ENCODE measurements at regions not wholly inside any gene's neighbourhood (a gene's known extent, or its start where the extent isn't known, plus 50 kb on each side); places are given as distances from the start of the nearest gene placed in this dataset.
"Not testable (repeated sequence)": the region's sequence is repeated elsewhere in the genome, so short reads cannot be mapped to it uniquely, and the experiment has no call there.

DNA sequence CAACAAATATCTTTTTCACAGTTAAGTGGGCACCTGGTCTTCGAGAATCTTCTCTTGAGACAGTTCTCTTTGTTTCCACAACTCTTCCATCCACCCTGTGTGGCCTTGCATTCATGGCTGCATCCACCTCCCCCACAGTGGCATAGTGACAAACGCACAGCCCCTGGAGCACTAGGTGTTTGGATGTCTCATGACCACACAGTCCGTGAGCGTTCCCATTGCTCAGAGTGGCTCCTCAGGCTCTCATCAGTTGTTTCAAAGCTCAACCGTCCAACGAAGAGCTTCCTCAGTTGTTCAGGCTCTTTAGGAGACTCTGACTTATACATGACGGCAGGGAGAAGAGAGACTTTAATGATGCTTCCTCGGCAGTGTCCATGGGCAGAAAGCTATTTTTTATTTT lies 191.6 kb downstream of the CDRT15L2 start:
- DNase-seq (ENCODE audit: low spot score), result no peak

DNA sequence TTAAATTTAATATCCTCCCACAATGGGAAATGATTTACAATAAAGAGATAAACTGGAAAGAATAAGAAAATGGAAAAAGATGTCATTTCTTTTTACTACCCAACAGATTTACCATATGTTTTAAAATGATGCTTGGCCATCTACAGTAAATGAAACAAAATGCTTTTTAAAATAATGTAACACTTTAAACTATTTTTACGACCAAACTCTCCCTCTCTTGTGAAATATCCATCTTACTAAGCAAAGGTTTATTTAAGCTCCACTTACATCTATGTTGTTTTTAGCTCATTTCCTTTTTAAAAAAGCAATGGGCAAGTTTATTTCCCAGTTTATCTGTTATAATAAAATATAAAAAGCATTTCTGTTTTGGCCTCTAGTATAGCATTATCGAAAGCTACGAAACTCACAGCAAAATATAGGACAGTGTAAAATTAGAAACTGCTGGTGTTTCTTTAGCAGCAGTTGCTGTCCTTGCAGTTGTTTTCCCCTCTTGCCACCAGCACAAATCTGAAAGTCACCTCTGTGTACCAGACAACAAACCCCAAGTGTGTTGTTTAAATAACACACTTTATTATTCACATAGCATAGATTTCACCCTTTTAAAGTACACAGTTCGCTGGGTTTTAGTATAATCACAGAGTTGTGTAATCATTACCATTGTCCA lies 195.1 kb downstream of the CDRT15L2 start:
- DNase-seq (ENCODE audit: low spot score), result no peak

GRCh38 chr17:20775331-20775730 lies 195.8 kb downstream of the CDRT15L2 start:
- DNase-seq (ENCODE audit: low spot score), result no peak

- DNase-seq (ENCODE audit: low spot score), result no peak
Observed at GRCh38 chr17:20779521-20779920, 200.0 kb downstream of the CDRT15L2 start.

- DNase-seq (ENCODE audit: low spot score), result no peak
Observed at GRCh38 chr17:20781260-20781659, 201.7 kb downstream of the CDRT15L2 start.

DNA sequence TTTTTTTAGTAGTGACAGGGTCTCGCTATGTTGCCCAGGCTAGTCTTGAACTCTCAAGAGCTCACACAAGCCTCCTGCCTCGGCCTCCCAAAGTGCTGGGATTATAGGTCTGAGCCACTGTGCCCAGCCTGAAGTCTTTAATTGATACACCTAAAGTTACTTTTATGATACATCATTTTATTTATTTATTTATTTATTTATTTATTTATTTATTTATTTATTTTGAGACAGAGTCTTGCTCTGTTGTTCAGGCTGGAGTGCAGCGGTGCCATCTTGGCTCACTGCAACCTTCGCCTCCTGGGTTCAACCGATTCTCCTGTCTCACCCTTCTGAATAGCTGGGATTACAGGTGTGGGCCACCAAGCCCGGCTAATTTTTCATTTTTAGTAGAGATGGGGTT lies 202.3 kb downstream of the CDRT15L2 start:
- DNase-seq (ENCODE audit: low spot score), result not testable (repeated sequence)

GRCh38 chr17:20783091-20783490 lies 203.6 kb downstream of the CDRT15L2 start:
- DNase-seq (ENCODE audit: low spot score), result no peak

- no peak for DNase-seq (ENCODE audit: low spot score)
Observed at GRCh38 chr17:20784100-20784665, 204.7 kb downstream of the CDRT15L2 start.

DNA sequence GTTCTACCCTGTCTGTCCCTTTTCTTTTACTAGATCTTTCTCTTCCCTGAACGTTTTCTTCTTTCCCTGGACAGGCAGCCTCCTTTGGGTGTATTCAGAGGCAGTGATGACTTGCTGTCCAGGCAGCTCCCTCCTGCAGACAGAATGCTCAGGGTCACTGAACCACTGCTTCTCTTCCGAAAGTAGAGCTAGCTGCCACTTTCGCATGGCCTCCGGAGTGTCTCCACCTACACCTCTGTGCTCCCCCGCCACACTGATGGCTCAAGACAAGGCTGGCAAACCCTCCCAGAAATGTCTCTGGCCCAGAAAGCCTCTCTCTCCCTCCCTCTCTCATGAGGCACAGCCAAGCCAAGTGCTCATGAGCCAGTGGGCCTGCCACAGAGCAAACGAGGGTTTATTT lies 207.8 kb downstream of the CDRT15L2 start:
- DNase-seq (ENCODE audit: low spot score), result no peak

DNA sequence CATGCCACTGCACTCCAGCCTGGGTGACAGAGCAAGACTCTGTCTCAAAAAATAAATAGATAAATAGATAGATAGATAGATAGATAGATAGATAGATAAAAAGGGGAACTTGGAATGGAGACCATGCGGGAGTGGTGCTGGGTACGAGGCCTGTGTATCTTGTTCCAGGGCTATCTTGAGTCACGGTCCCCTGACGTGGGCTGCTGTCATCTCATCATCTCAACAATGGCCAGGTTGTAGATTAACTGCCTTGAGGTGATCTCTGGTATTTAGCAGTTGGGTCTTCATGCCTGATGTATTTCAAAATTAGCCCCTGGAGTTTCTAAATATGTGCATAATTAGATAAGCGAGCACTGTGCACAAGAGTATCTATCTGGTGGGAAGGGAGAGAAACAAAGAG lies 212.1 kb downstream of the CDRT15L2 start:
- no peak for DNase-seq (ENCODE audit: low spot score)

DNA sequence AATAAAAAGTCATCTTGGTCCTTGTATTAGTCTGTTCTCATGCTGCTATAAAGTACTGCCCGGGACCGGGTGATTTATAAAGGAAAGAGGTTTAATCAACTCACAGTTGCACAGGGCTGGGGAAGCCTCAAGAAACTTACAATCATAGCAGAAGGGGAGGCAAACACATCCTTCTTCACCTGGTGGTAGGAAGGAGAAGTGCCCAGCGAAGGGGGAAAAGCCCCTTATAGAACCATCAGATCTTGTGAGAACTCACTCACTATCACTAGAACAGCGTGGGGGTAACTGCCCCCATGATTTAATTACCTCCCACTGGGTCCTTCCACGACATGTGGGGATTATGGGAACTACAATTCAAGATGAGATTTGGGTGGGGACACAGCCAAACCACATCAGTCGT lies 215.0 kb downstream of the CDRT15L2 start:
- DNase-seq (ENCODE audit: low spot score), result not testable (repeated sequence)

GRCh38 chr17:20797292-20797691 lies 217.8 kb downstream of the CDRT15L2 start:
- DNase-seq (ENCODE audit: low spot score), result no peak

GRCh38 chr17:20800146-20800545 lies 220.6 kb downstream of the CDRT15L2 start:
- no peak for DNase-seq (ENCODE audit: low spot score)

- DNase-seq (ENCODE audit: low spot score), result no peak
Observed at GRCh38 chr17:20805751-20806150, 226.2 kb downstream of the CDRT15L2 start.

DNA sequence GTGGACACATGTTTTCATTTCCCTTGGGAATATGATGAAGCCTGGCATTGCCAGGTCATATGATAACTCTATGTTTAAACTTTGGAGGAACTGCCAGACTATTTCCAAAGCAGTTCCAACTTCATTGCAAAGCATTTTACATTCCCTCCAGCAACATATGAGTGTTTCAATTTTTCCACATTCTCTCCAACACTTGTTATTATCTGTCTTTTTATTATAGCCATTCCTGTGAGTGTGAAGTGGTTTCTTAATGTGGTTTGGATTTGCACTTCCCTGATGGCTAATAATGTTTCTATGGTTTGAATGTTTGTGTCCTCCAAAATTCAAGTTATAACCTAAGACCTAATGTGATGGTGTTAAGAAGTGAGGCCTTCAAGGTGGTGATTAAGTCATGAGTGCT lies 228.0 kb downstream of the CDRT15L2 start:
- not testable (repeated sequence) for DNase-seq (ENCODE audit: low spot score)

- not testable (repeated sequence) for DNase-seq (ENCODE audit: low spot score)
Observed at GRCh38 chr17:20815410-20815809, 227.4 kb downstream of the USP22 start.

DNA sequence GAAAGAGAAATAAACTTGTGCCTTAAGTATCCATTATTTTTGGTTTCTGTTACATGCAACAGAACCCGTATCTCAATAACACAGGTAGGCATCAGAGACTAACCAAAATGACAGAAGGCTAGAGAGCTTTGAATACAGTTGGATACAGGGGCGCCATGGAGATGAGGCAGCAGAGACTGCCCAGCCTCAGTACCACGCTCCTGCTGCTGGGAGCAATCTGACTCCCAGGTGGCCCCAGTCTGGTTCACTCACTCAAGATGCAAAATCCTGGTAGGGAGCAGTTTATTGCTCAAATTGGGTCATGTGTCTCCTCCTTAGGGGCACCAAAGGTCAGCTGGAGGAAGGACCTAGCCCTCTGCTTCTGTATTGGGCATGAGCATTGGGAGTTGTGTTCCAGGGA lies 218.9 kb downstream of the USP22 start:
- no peak for DNase-seq (ENCODE audit: low spot score)

GRCh38 chr17:20825539-20825938 lies 217.3 kb downstream of the USP22 start:
- no peak for DNase-seq (ENCODE audit: low spot score)

- DNase-seq (ENCODE audit: low spot score), result not testable (repeated sequence)
Observed at GRCh38 chr17:20840453-20840852, 202.4 kb downstream of the USP22 start.

DNA sequence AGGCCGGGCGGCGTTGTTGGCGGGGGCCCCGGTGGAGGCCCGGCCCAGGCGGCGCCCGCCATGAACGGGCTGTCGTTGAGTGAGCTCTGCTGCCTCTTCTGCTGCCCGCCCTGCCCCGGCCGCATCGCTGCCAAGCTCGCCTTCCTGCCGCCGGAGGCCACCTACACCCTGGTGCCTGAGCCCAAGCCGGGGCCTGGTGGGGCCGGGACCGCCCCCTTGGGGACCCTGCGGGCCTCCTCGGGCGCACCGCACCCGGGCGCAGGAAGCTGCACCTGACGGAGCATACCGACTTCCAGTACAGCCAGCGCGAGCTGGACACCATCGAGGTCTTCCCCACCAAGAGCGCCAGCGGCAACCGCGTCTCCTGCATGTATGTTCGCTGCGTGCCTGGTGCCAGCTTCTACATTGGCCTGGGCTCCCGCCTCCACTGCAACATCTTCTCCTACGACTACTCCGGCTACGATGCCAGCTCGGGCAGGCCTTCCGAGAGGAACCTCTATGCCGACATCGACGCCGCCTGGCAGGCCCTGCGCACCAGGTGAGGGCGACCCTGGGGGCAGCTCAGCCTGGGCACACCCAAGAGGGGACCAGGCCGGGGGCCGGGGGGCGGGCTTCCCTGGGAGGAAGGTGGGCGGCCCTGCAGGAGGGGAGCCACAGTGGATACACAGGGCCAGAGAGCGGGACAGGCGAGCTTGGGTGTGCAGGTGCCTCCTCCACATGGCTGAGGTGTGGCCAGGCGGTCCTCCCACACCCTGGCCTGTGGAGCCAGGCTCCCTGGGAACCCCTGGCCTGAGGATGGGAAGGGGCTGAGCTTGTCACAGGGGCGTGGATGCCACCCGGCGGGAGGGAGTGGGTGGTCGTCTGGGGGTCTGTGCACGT lies 201.6 kb downstream of the USP22 start:
- not testable (repeated sequence) for DNase-seq (ENCODE audit: low spot score)

GRCh38 chr17:20842012-20842411 lies 200.8 kb downstream of the USP22 start:
- DNase-seq (ENCODE audit: low spot score), result not testable (repeated sequence)

GRCh38 chr17:20843261-20843660 lies 199.6 kb downstream of the USP22 start:
- not testable (repeated sequence) for DNase-seq (ENCODE audit: low spot score)

Measured in kidney capillary endothelial cell (primary cell).